Tibial artery (tissue), 4 donors: ENCODE measurements at regions not wholly inside any gene's neighbourhood (a gene's known extent, or its start where the extent isn't known, plus 50 kb on each side); places are given as distances from the start of the nearest gene placed in this dataset.

Experiments used
- DNase-seq, 2 donors: peaks; one replicate each; pipeline ENCODE4 v3.0.0-alpha.2; 2019
- H3K27ac ChIP-seq, 2 donors: fragments of 200-600 bp; sonication (generic) in 1 of 2; 1 replicate in 1 of 2; 2 replicates in 1 of 2; pipeline ENCODE4 v1.5.1; 2018 to 2019; ENCODE audit warnings: mild to moderate bottlenecking in 1 of 2
- H3K27me3 ChIP-seq, 2 donors: fragments of 200-600 bp; sonication (generic) in 1 of 2; one replicate each; pipeline versions ENCODE4 v1.5.1 to v1.6.0; 2016 to 2019
- H3K36me3 ChIP-seq, 3 donors: fragments of 200-600 bp; sonication (generic) in 2 of 3; one replicate each; pipeline ENCODE4 v1.5.1; 2016 to 2019; ENCODE audit warnings: mild to moderate bottlenecking in 2 of 3
- H3K4me1 ChIP-seq, 4 donors: fragments of 200-600 bp; sonication (generic) in 2 of 4; 1 replicate in 3 of 4; 2 replicates in 1 of 4; pipeline ENCODE4 v1.5.1; 2016 to 2019
- H3K4me3 ChIP-seq, 2 donors: fragments of 200-600 bp; sonication (generic) in 1 of 2; 1 replicate in 1 of 2; 2 replicates in 1 of 2; pipeline ENCODE4 v1.5.1; 2018 to 2019; ENCODE audit warnings: mild to moderate bottlenecking in 2 of 2
- H3K9me3 ChIP-seq, 3 donors: fragments of 200-600 bp; sonication (generic) in 1 of 3; one replicate each; pipeline ENCODE4 v1.5.1; 2016 to 2019
- CTCF ChIP-seq, 2 experiments: fragments of 200-600 bp in 1 of 2; fragments of 450-650 bp in 1 of 2; IDR thresholded peaks; one replicate each; pipeline ENCODE4 v1.5.1; 2017 to 2019; ENCODE audit warnings: antibody characterized with exemption in 2 of 2, mild to moderate bottlenecking in 1 of 2, moderate library complexity in 1 of 2
- intact Hi-C: fragments of 100-400 bp; cut with DNase I; formaldehyde crosslinking; loops from one replicate; pipeline ENCODE4 v1.15.0; 2023; ENCODE audit warnings: low total_unique reads

- no peaks in the 10 kb centered on the region for H3K36me3 ChIP-seq
- no peak for TF ChIP-seq CTCF (IDR thresholded peaks at IDR 0.05)
- H3K27ac ChIP-seq: no peak overlapping the region
- H3K4me1 ChIP-seq: peaks cover 0 to 7% (median 3%) of the 10 kb centered on the region in 4 donors
- no peak overlapping the region for H3K4me3 ChIP-seq
- no peak for DNase-seq
- no peaks in the 10 kb centered on the region for H3K9me3 ChIP-seq
- no peaks in the 10 kb centered on the region for H3K27me3 ChIP-seq
- intact Hi-C loops: no loop called here
These were observed 603.0 kb downstream of the CCDC171 start for GRCh38 chr9:16155878-16156277.

- intact Hi-C loops: no loop called here
- no peak overlapping the region for H3K27ac ChIP-seq
- H3K4me3 ChIP-seq: no peak overlapping the region
- H3K9me3 ChIP-seq: no peaks in the 10 kb centered on the region
- no peaks in the 10 kb centered on the region for H3K27me3 ChIP-seq
- DNase-seq: no peak
- H3K36me3 ChIP-seq: no peaks in the 10 kb centered on the region
- TF ChIP-seq CTCF (IDR thresholded peaks at IDR 0.05): no peak
- H3K4me1 ChIP-seq: peaks cover 0 to 7% (median 3%) of the 10 kb centered on the region in 4 donors
These were observed 604.4 kb downstream of the CCDC171 start for GRCh38 chr9:16157216-16157615.

GRCh38 chr9:16157651-16158050, 604.8 kb downstream of the CCDC171 start:
- no peak overlapping the region for H3K27ac ChIP-seq
- no peaks in the 10 kb centered on the region for H3K36me3 ChIP-seq
- no peaks in the 10 kb centered on the region for H3K9me3 ChIP-seq
- no peak for DNase-seq
- H3K4me3 ChIP-seq: no peak overlapping the region
- no peaks in the 10 kb centered on the region for H3K27me3 ChIP-seq
- H3K4me1 ChIP-seq: peaks cover 0 to 7% (median 3%) of the 10 kb centered on the region in 4 donors
- intact Hi-C loops: no loop called here
- no peak for TF ChIP-seq CTCF (IDR thresholded peaks at IDR 0.05)

- Histone ChIP-seq H3K9me3 (no peaks in the 10 kb centered on the region), H3K27ac (no peak overlapping the region), H3K36me3 (no peaks in the 10 kb centered on the region), H3K4me1 (peaks cover 0 to 7% (median 3%) of the 10 kb centered on the region in 4 donors), H3K4me3 (no peak overlapping the region), H3K27me3 (no peaks in the 10 kb centered on the region)
- intact Hi-C loops: no loop called here
- no peak for TF ChIP-seq CTCF (IDR thresholded peaks at IDR 0.05)
- no peak for DNase-seq
These were observed 605.2 kb downstream of the CCDC171 start for GRCh38 chr9:16158093-16158492.

GRCh38 chr9:16161483-16161882, 608.6 kb downstream of the CCDC171 start:
- no peak for TF ChIP-seq CTCF (IDR thresholded peaks at IDR 0.05)
- no peak overlapping the region for H3K4me3 ChIP-seq
- intact Hi-C loops: no loop called here
- no peaks in the 10 kb centered on the region for H3K9me3 ChIP-seq
- H3K27me3 ChIP-seq: no peaks in the 10 kb centered on the region
- no peaks in the 10 kb centered on the region for H3K4me1 ChIP-seq
- H3K27ac ChIP-seq: no peak overlapping the region
- no peaks in the 10 kb centered on the region for H3K36me3 ChIP-seq
- DNase-seq: no peak

- Histone ChIP-seq H3K4me3 (no peak overlapping the region), H3K36me3 (no peaks in the 10 kb centered on the region), H3K4me1 (no peaks in the 10 kb centered on the region), H3K27me3 (no peaks in the 10 kb centered on the region), H3K9me3 (no peaks in the 10 kb centered on the region), H3K27ac (no peak overlapping the region)
- TF ChIP-seq CTCF (IDR thresholded peaks at IDR 0.05): no peak
- intact Hi-C loops: no loop called here
- DNase-seq: no peak
These were observed 617.3 kb downstream of the CCDC171 start for GRCh38 chr9:16170119-16170518.
